Activated CD4-positive, alpha-beta T cell treated with anti-CD3 and anti-CD28 coated beads, Interleukin-2, amount 50 U/mL, for 1 hour (primary cell): ENCODE measurements at regions not wholly inside any gene's neighbourhood (a gene's known extent, or its start where the extent isn't known, plus 50 kb on each side); places are given as distances from the start of the nearest gene placed in this dataset.

Experiments
- DNase-seq: peaks from one replicate; pipeline ENCODE4 v3.0.0-alpha.2; 2020

GRCh38 chr17:74149597-74150427 lies 53.7 kb upstream of the RPL38 start:
- DNase-seq = no peak

GRCh38 chr17:74150428-74151025 lies 53.0 kb upstream of the RPL38 start:
- no peak for DNase-seq

- DNase-seq = no peak
These were observed 51.7 kb upstream of the RPL38 start for GRCh38 chr17:74151551-74152315.

GRCh38 chr17:74152591-74153455 lies 50.7 kb upstream of the RPL38 start:
- DNase-seq = no peak

- DNase-seq = no peak
These were observed 50.0 kb upstream of the RPL38 start for GRCh38 chr17:74153456-74153810.
